Upper lobe of right lung (tissue), 1 donor: ENCODE measurements at regions not wholly inside any gene's neighbourhood (a gene's known extent, or its start where the extent isn't known, plus 50 kb on each side); places are given as distances from the start of the nearest gene placed in this dataset.
"Not testable (repeated sequence)": the region's sequence is repeated elsewhere in the genome, so short reads cannot be mapped to it uniquely, and the experiment has no call there.

Experiments
- ATAC-seq: fragments of 200-7000 bp; cut with Tn5 transposase; one replicate; pipeline ENCODE4 v1.9.1; 2020; ENCODE audit warnings: mild to moderate bottlenecking, moderate library complexity
- DNase-seq: peaks from one replicate; pipeline ENCODE4 v3.0.0-alpha.2; 2020
- H3K27ac ChIP-seq: fragments of 200-600 bp; one replicate; pipeline ENCODE4 v1.8.0; 2022
- H3K27me3 ChIP-seq: fragments of 200-600 bp; one replicate; pipeline ENCODE4 v1.8.0; 2022; ENCODE audit warnings: mild to moderate bottlenecking
- H3K36me3 ChIP-seq: fragments of 200-600 bp; one replicate; pipeline ENCODE4 v1.8.0; 2022
- H3K4me1 ChIP-seq: fragments of 200-600 bp; one replicate; pipeline ENCODE4 v1.8.0; 2022
- H3K4me3 ChIP-seq: fragments of 200-600 bp; one replicate; pipeline ENCODE4 v1.8.0; 2022; ENCODE audit warnings: mild to moderate bottlenecking
- H3K9me3 ChIP-seq: fragments of 200-600 bp; one replicate; pipeline ENCODE4 v1.8.0; 2022
- intact Hi-C: fragments of 100-400 bp; cut with DNase I; formaldehyde crosslinking; loops from one replicate; pipeline ENCODE4 v1.11.0; 2022
- TF ChIP-seq, protein P1 (sequence below): fragments of 200-600 bp; IDR thresholded peaks from one replicate; pipeline ENCODE4 v1.8.0; 2022; ENCODE audit warnings: antibody characterized with exemption
- donor health status: DM: no; HTN: yes; CAD: no; lungs with severe emphysema.

DNA sequence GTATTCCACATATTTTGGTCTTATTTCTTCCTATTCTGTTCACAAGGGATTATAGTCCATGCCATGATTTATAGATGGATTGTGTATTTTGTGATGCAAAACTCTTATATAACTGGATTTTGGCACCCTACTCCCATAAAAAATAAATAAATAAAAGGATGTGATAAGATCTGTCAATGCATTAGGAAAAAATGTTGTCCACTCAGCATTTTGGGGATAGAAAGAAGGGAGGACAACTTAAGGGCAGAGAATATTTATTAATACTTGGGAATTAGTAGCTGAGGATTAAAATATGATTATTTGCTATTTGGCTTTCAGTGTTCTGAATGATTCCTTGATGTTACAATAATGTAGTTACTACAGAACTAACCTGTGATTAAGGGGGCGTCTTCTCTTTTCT is 682.6 kb downstream of the ZBBX start:
- Histone ChIP-seq H3K9me3 (no peaks in the 10 kb centered on the region), H3K27ac (no peak overlapping the region), H3K36me3 (no peaks in the 10 kb centered on the region), H3K27me3 (no peaks in the 10 kb centered on the region), H3K4me3 (no peak overlapping the region), H3K4me1 (no peaks in the 10 kb centered on the region)
- intact Hi-C loops, result no loop called here
- TF ChIP-seq, protein P1, sequence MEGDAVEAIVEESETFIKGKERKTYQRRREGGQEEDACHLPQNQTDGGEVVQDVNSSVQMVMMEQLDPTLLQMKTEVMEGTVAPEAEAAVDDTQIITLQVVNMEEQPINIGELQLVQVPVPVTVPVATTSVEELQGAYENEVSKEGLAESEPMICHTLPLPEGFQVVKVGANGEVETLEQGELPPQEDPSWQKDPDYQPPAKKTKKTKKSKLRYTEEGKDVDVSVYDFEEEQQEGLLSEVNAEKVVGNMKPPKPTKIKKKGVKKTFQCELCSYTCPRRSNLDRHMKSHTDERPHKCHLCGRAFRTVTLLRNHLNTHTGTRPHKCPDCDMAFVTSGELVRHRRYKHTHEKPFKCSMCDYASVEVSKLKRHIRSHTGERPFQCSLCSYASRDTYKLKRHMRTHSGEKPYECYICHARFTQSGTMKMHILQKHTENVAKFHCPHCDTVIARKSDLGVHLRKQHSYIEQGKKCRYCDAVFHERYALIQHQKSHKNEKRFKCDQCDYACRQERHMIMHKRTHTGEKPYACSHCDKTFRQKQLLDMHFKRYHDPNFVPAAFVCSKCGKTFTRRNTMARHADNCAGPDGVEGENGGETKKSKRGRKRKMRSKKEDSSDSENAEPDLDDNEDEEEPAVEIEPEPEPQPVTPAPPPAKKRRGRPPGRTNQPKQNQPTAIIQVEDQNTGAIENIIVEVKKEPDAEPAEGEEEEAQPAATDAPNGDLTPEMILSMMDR, result no peak
- DNase-seq (no peak), ATAC-seq (no peak)

DNA sequence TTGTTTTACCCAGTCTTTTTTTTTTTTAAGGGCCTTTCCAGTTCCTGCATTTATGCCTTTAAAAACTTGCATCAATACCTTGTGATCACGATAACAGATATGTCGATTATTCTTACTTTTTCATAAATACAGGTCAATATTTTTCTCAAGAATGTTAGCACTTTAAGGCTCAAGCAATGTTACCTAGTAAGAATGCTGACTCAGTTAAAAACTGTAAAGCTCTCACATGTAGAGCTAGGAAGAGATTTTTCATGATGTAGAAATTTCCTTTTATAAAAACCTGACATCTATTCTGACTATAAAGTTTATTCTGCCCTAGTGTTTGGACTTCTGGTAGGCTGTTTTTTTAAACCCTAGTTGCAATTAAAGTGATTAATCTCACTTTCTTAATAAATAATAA is 684.0 kb downstream of the ZBBX start:
- no peak overlapping the region for H3K27ac ChIP-seq
- no peaks in the 10 kb centered on the region for H3K4me1 ChIP-seq
- H3K27me3 ChIP-seq, result no peaks in the 10 kb centered on the region
- ATAC-seq (no peak), DNase-seq (no peak)
- H3K36me3 ChIP-seq, result no peaks in the 10 kb centered on the region
- no peaks in the 10 kb centered on the region for H3K9me3 ChIP-seq
- intact Hi-C loops, result no loop called here
- TF ChIP-seq, protein P1, result no peak
- no peak overlapping the region for H3K4me3 ChIP-seq

DNA sequence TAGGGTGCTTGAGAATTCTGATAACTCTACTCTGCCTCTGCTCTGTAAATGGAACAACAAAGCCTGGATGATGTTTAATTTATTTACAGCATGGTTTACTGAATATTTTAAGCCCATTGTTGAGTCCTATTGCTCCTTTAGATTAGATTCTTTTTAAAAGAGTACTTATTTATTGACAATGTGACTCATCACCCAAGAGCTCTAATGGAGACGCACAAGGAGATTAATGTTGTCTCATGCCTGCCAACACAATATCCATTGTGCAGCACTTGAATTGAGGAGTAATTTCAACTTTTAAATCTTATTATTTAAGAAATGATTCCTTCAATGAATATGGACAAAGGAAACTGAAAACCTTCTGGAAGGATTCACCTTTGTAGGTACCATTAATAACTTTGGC is 691.4 kb downstream of the ZBBX start:
- no peak overlapping the region for H3K4me3 ChIP-seq
- DNase-seq (no peak), ATAC-seq (no peak)
- intact Hi-C loops, result no loop called here
- no peak overlapping the region for H3K27ac ChIP-seq
- no peaks in the 10 kb centered on the region for H3K4me1 ChIP-seq
- TF ChIP-seq, protein P1, result no peak
- no peaks in the 10 kb centered on the region for H3K36me3 ChIP-seq
- no peaks in the 10 kb centered on the region for H3K9me3 ChIP-seq
- no peaks in the 10 kb centered on the region for H3K27me3 ChIP-seq

DNA sequence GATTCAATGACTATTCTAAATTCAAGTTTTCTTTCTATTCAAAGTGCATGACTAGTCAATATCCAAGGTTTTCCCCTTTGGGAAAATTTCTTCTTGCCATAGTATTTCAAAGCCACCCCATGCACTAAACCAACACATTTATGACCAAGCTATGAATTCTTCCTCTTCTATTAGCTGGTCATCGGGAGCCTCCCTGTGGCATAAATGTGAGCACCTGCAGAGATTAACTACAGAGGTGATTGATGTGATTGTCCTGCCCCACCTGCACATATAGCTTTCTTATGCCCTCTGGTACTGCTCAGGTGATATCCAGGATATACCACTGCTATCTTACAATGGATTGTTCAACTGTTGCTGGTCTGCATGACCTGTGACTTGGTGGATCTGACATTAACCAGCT is 694.9 kb downstream of the ZBBX start:
- Histone ChIP-seq H3K9me3 (no peaks in the 10 kb centered on the region), H3K4me3 (no peak overlapping the region), H3K4me1 (no peaks in the 10 kb centered on the region), H3K27ac (no peak overlapping the region), H3K36me3 (no peaks in the 10 kb centered on the region), H3K27me3 (no peaks in the 10 kb centered on the region)
- TF ChIP-seq, protein P1, result no peak
- intact Hi-C loops, result no loop called here
- ATAC-seq, result no peak
- DNase-seq, result no peak

DNA sequence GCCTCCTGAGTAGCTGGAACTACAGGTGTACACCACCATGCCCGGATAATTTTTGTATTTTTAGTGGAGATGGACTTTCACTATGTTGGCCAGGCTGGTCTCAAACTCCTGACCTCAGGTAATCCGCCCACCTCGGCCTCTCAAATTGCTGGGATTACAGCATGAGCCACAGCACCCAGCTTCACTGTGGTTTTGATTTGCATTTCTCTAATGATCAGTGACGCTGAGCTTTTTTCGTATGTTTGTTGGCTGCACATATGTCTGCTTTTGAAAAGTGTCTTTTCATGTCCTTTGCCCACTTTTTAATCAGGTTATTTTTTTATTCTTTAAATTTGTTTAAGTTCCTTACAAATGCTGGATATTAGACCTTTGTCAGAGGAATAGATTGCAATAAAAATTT is 696.0 kb downstream of the ZBBX start:
- ATAC-seq, intact Hi-C loops, H3K4me1 ChIP-seq, H3K4me3 ChIP-seq, DNase-seq, H3K27me3 ChIP-seq, H3K36me3 ChIP-seq, H3K27ac ChIP-seq, H3K9me3 ChIP-seq: not testable (repeated sequence)

DNA sequence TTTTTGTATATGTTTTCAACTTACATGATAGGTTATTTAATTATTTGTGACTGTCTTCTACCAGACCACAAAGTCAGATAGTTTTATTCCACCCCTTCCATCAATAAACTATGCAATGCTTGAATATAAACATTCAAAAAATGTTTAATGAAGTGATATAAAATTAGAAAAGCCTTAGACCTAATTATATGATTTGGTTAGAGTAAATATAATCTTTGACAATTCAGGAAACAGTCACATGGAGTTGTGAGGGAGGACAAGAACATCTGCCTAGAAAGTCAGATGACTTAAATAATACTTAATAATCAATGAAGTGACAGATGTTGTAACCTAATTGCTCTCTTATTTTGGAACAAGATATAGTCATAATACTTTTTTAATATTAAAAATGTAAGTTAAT is 710.3 kb downstream of the ZBBX start:
- no peaks in the 10 kb centered on the region for H3K36me3 ChIP-seq
- no peak for ATAC-seq
- H3K4me3 ChIP-seq, result no peak overlapping the region
- H3K27me3 ChIP-seq, result no peaks in the 10 kb centered on the region
- intact Hi-C loops, result no loop called here
- TF ChIP-seq, protein P1, result no peak
- no peak overlapping the region for H3K27ac ChIP-seq
- no peaks in the 10 kb centered on the region for H3K9me3 ChIP-seq
- DNase-seq, result no peak
- H3K4me1 ChIP-seq, result no peaks in the 10 kb centered on the region
